Gastrocnemius medialis (tissue), 4 donors: ENCODE measurements at regions not wholly inside any gene's neighbourhood (a gene's known extent, or its start where the extent isn't known, plus 50 kb on each side); places are given as distances from the start of the nearest gene placed in this dataset.

Experiments used
- POLR2A ChIP-seq, 2 donors: fragments of 450-650 bp; IDR thresholded peaks; one replicate each; pipeline ENCODE4 v1.6.1; 2017; ENCODE audit warnings: antibody characterized with exemption in 2 of 2, mild to moderate bottlenecking in 2 of 2, moderate library complexity in 2 of 2
- TF ChIP-seq, protein P1 (sequence below), 5 experiments: fragments of 450-650 bp in 3 of 5; fragments of 200-600 bp in 2 of 5; sonication (generic) in 2 of 5; IDR thresholded peaks in 4 of 5; conservative IDR thresholded peaks in 1 of 5; 1 replicate in 4 of 5; 2 replicates in 1 of 5; pipeline ENCODE4 v1.5.1; 2016 to 2019; ENCODE audit warnings: antibody characterized with exemption in 5 of 5, mild to moderate bottlenecking in 3 of 5, moderate library complexity in 3 of 5

DNA sequence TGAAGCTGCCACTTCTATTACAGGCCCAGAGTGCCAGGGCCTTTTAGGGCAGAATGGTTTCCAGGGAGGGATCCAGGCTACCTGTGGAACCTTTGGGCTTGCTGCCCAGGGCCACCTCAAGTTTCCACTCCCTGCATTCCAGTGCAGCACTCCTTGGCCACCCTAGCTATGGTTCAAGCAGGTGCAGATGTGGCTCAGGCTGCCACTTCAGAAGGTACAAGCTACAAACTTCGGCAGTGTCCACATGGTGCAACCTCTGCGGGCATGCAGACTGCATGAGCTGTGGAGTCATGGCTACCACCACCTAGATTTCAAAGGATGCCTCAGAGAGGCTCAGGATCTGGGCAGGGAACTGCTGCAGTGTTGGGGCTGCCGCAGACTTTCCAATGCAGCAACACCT, 248.1 kb upstream of the UBE2E3 start:
- TF ChIP-seq, protein P1, sequence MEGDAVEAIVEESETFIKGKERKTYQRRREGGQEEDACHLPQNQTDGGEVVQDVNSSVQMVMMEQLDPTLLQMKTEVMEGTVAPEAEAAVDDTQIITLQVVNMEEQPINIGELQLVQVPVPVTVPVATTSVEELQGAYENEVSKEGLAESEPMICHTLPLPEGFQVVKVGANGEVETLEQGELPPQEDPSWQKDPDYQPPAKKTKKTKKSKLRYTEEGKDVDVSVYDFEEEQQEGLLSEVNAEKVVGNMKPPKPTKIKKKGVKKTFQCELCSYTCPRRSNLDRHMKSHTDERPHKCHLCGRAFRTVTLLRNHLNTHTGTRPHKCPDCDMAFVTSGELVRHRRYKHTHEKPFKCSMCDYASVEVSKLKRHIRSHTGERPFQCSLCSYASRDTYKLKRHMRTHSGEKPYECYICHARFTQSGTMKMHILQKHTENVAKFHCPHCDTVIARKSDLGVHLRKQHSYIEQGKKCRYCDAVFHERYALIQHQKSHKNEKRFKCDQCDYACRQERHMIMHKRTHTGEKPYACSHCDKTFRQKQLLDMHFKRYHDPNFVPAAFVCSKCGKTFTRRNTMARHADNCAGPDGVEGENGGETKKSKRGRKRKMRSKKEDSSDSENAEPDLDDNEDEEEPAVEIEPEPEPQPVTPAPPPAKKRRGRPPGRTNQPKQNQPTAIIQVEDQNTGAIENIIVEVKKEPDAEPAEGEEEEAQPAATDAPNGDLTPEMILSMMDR (IDR thresholded peaks at IDR 0.05 in 4 of 5, conservative IDR thresholded peaks at IDR 0.05 in 1 of 5) = no peak
- TF ChIP-seq POLR2A (IDR thresholded peaks at IDR 0.05) = no peak
